ENCODE measurements at regions not wholly inside any gene's neighbourhood (a gene's known extent, or its start where the extent isn't known, plus 50 kb on each side); places are given as distances from the start of the nearest gene placed in this dataset.

- Mint-ChIP-seq H3K4me3 (ENCODE audit: unreplicated experiment) (no peak overlapping the region), H3K4me1 (ENCODE audit: low read depth) (no peaks in the 10 kb centered on the region), H3K36me3 (ENCODE audit: low read depth) (no peaks in the 10 kb centered on the region), H3K27ac (ENCODE audit: unreplicated experiment) (no peak overlapping the region), H3K9me3 (ENCODE audit: low read depth) (peaks cover 24% of the 10 kb centered on the region), H3K27me3 (ENCODE audit: low read depth) (no peaks in the 10 kb centered on the region)
- no peak for DNase-seq (ENCODE audit: low spot score)
- TF ChIP-seq, protein P1, sequence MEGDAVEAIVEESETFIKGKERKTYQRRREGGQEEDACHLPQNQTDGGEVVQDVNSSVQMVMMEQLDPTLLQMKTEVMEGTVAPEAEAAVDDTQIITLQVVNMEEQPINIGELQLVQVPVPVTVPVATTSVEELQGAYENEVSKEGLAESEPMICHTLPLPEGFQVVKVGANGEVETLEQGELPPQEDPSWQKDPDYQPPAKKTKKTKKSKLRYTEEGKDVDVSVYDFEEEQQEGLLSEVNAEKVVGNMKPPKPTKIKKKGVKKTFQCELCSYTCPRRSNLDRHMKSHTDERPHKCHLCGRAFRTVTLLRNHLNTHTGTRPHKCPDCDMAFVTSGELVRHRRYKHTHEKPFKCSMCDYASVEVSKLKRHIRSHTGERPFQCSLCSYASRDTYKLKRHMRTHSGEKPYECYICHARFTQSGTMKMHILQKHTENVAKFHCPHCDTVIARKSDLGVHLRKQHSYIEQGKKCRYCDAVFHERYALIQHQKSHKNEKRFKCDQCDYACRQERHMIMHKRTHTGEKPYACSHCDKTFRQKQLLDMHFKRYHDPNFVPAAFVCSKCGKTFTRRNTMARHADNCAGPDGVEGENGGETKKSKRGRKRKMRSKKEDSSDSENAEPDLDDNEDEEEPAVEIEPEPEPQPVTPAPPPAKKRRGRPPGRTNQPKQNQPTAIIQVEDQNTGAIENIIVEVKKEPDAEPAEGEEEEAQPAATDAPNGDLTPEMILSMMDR (IDR thresholded peaks at IDR 0.05) = no peak
Measured at GRCh38 chr9:1658661-1659362, 356.3 kb upstream of the SMARCA2 start.

- Mint-ChIP-seq H3K27ac (ENCODE audit: unreplicated experiment) (no peak overlapping the region), H3K27me3 (ENCODE audit: low read depth) (no peaks in the 10 kb centered on the region), H3K4me3 (ENCODE audit: unreplicated experiment) (no peak overlapping the region), H3K9me3 (ENCODE audit: low read depth) (peaks cover 27% of the 10 kb centered on the region), H3K36me3 (ENCODE audit: low read depth) (no peaks in the 10 kb centered on the region), H3K4me1 (ENCODE audit: low read depth) (no peaks in the 10 kb centered on the region)
- no peak for DNase-seq (ENCODE audit: low spot score)
- TF ChIP-seq, protein P1 (IDR thresholded peaks at IDR 0.05) = no peak
Measured at GRCh38 chr9:1659363-1659690, 355.8 kb upstream of the SMARCA2 start.

GRCh38 chr9:1668441-1668840 lies 346.7 kb upstream of the SMARCA2 start:
- H3K4me1 Mint-ChIP-seq (ENCODE audit: low read depth) = no peaks in the 10 kb centered on the region
- H3K4me3 Mint-ChIP-seq (ENCODE audit: unreplicated experiment) = no peak overlapping the region
- no peak for DNase-seq (ENCODE audit: low spot score)
- TF ChIP-seq, protein P1 (IDR thresholded peaks at IDR 0.05) = no peak
- peaks cover 48% of the 10 kb centered on the region for H3K9me3 Mint-ChIP-seq (ENCODE audit: low read depth)
- H3K27me3 Mint-ChIP-seq (ENCODE audit: low read depth) = no peaks in the 10 kb centered on the region
- no peak overlapping the region for H3K27ac Mint-ChIP-seq (ENCODE audit: unreplicated experiment)
- no peaks in the 10 kb centered on the region for H3K36me3 Mint-ChIP-seq (ENCODE audit: low read depth)

- no peak for DNase-seq (ENCODE audit: low spot score)
- TF ChIP-seq, protein P1 (IDR thresholded peaks at IDR 0.05) = no peak
- Mint-ChIP-seq H3K4me1 (ENCODE audit: low read depth) (no peaks in the 10 kb centered on the region), H3K27me3 (ENCODE audit: low read depth) (no peaks in the 10 kb centered on the region), H3K4me3 (ENCODE audit: unreplicated experiment) (no peak overlapping the region), H3K36me3 (ENCODE audit: low read depth) (no peaks in the 10 kb centered on the region), H3K27ac (ENCODE audit: unreplicated experiment) (no peak overlapping the region), H3K9me3 (ENCODE audit: low read depth) (peaks cover 28% of the 10 kb centered on the region)
Measured at GRCh38 chr9:1673300-1673699, 341.8 kb upstream of the SMARCA2 start.

DNA sequence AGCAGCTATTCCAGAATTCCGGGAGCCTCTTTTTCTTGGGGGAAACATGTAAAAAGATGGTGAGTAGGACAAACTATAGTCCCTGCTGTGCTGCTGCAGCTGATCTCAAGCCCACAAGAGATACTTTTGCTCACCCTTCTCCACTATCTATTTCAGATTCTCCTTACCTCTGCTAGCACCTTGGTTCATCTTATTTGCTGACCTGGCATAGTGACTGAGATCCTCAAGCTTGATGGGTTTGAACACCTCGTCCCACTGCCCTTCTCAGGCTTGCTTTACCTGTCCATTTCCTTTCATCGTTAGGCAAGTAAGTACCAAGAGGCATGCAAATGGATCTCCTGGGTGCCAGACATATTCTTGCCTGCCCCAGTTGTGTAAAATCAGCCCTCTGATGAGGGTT lies 338.4 kb upstream of the SMARCA2 start:
- no peak for DNase-seq (ENCODE audit: low spot score)
- no peaks in the 10 kb centered on the region for H3K27me3 Mint-ChIP-seq (ENCODE audit: low read depth)
- no peak overlapping the region for H3K27ac Mint-ChIP-seq (ENCODE audit: unreplicated experiment)
- TF ChIP-seq, protein P1 (IDR thresholded peaks at IDR 0.05) = no peak
- H3K9me3 Mint-ChIP-seq (ENCODE audit: low read depth) = peaks cover 17% of the 10 kb centered on the region
- H3K4me1 Mint-ChIP-seq (ENCODE audit: low read depth) = no peaks in the 10 kb centered on the region
- no peaks in the 10 kb centered on the region for H3K36me3 Mint-ChIP-seq (ENCODE audit: low read depth)
- H3K4me3 Mint-ChIP-seq (ENCODE audit: unreplicated experiment) = no peak overlapping the region
